SK-N-MC (cell line): ENCODE measurements at regions not wholly inside any gene's neighbourhood (a gene's known extent, or its start where the extent isn't known, plus 50 kb on each side); places are given as distances from the start of the nearest gene placed in this dataset.

ENCODE experiments used
- EZH2 ChIP-seq: fragments of 200-600 bp; sonication (generic); IDR thresholded peaks from one replicate; pipeline ENCODE4 v1.6.1; 2017; ENCODE audit warnings: antibody characterized with exemption
- POLR2AphosphoS5 ChIP-seq: IDR thresholded peaks from 2 replicates; pipeline ENCODE4 v1.6.1; 2012; ENCODE audit warnings: mild to moderate bottlenecking, low read depth, low read length, borderline replicate concordance

DNA sequence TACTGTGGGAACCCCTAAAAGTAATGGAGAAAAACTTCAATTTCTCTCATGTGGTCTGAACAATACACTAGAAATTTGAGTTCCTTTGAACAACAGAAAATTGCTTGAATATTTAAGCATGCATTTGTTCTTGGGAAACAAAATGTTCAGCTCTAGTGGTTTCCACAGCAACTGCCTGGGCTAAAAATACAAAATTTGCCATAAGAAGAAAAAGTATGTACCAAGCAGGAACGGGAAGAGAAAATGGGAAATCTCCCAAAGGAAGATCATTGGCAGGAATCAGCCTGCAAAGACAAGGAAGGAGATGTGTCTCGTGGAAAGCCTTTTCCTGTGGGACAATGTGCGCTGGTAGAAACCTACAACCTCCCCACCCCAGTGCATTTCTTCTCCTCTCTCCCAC lies 119.0 kb upstream of the DPT start:
- TF ChIP-seq POLR2AphosphoS5 (no peak), EZH2 (no peak)
